PC-9 (cell line): ENCODE measurements at regions not wholly inside any gene's neighbourhood (a gene's known extent, or its start where the extent isn't known, plus 50 kb on each side); places are given as distances from the start of the nearest gene placed in this dataset.

Experiments used
- CTCF ChIP-seq: fragments of 200-600 bp; sonication (generic); conservative IDR thresholded peaks from 2 replicates; pipeline ENCODE4 v1.6.1; 2017; ENCODE audit warnings: mixed run types, antibody characterized with exemption, mild to moderate bottlenecking, moderate library complexity
- EZH2 ChIP-seq: fragments of 200-600 bp; sonication (generic); IDR thresholded peaks from 2 replicates; pipeline ENCODE4 v1.8.0; 2017; ENCODE audit warnings: antibody characterized with exemption, low read depth

- no peak for TF ChIP-seq CTCF
- no peak for TF ChIP-seq EZH2
Observed at GRCh38 chr13:106295971-106296370, 239.5 kb downstream of the EFNB2 start.
